H1 (cell line): ENCODE measurements at regions not wholly inside any gene's neighbourhood (a gene's known extent, or its start where the extent isn't known, plus 50 kb on each side); places are given as distances from the start of the nearest gene placed in this dataset.

ENCODE experiments used
- CTCF ChIA-PET: fragments of 300-600 bp; sonication (Branson Sonifier 250); formaldehyde crosslinking; loops from one replicate; lab custom pipeline; 2021; ENCODE audit not compliant: partially characterized antibody; lab: Charles Lee
- POLR2A ChIA-PET: fragments of 300-600 bp; sonication (Branson Sonifier 250); formaldehyde crosslinking; loops from one replicate; lab custom pipeline; 2021; ENCODE audit warnings: inconsistent platforms; ENCODE audit not compliant: partially characterized antibody; lab: Charles Lee
- DNase-seq, 2 experiments: peaks; one replicate each; pipeline versions ENCODE4 v3.0.0 to v3.0.0-alpha.2; 2010 to 2022; ENCODE audit warnings: low spot score in 2 of 2, low read depth in 1 of 2, mixed read lengths in 1 of 2
- FAIRE-seq: peaks from 2 replicates; lab custom pipeline; 2011; peaks lifted over from hg19 to GRCh38; lab: Jason Lieb, UNC
- H2AFZ ChIP-seq: 2 replicates; pipeline ENCODE4 v1.8.1; 2012; ENCODE audit warnings: low read length, inconsistent platforms
- H2AK5ac ChIP-seq: 2 replicates; pipeline ENCODE4 v1.6.1; 2013; ENCODE audit warnings: low read depth, low read length
- H2BK120ac ChIP-seq: replicated peaks from 2 replicates; pipeline ENCODE3; 2013; ENCODE audit warnings: low read depth, low read length, inconsistent platforms
- H2BK12ac ChIP-seq: 2 replicates; pipeline ENCODE4 v1.6.1; 2013; ENCODE audit warnings: low read depth, low read length
- H2BK15ac ChIP-seq: 2 replicates; pipeline ENCODE4 v1.6.1; 2013; ENCODE audit warnings: low read length
- H2BK20ac ChIP-seq: 2 replicates; pipeline ENCODE4 v1.6.1; 2013; ENCODE audit warnings: low read length
- H2BK5ac ChIP-seq: 2 replicates; pipeline ENCODE4 v1.6.1; 2013; ENCODE audit warnings: low read depth, low read length
- H3K14ac ChIP-seq: 2 replicates; pipeline ENCODE4 v1.6.1; 2013; ENCODE audit warnings: inconsistent platforms; ENCODE audit not compliant: insufficient read length
- H3K18ac ChIP-seq: 2 replicates; pipeline ENCODE4 v1.6.1; 2013; ENCODE audit warnings: low read length; ENCODE audit errors: extremely low read depth
- H3K23ac ChIP-seq: 2 replicates; pipeline ENCODE4 v1.6.1; 2013; ENCODE audit warnings: inconsistent platforms; ENCODE audit not compliant: insufficient read length
- H3K23me2 ChIP-seq: 2 replicates; pipeline ENCODE4 v1.6.1; 2013; ENCODE audit warnings: low read depth, low read length
- H3K27ac ChIP-seq: 2 replicates; pipeline ENCODE4 v1.6.1; 2011; ENCODE audit warnings: low read depth, low read length, inconsistent platforms
- H3K27me3 ChIP-seq, 4 experiments: replicated peaks in 1 of 4; 1 replicate in 1 of 4; 2 replicates in 3 of 4; pipeline versions ENCODE4 v1.6.1 to v1.8.1; 2011 to 2013; ENCODE audit warnings: low read length in 3 of 4, mild to moderate bottlenecking in 3 of 4, inconsistent platforms in 2 of 4, mixed read lengths in 2 of 4, moderate library complexity in 1 of 4; ENCODE audit not compliant: control insufficient read depth in 3 of 4, insufficient read depth in 3 of 4; ENCODE audit errors: extremely low read depth in 1 of 4
- H3K36me3 ChIP-seq, 4 experiments: 2 replicates each; pipeline versions ENCODE4 v1.6.1 to v1.8.1; 2011 to 2013; ENCODE audit warnings: mild to moderate bottlenecking in 4 of 4, low read length in 3 of 4, moderate library complexity in 2 of 4, control low read depth in 1 of 4, inconsistent platforms in 1 of 4; ENCODE audit not compliant: insufficient read depth in 4 of 4, control insufficient read depth in 2 of 4
- H3K4ac ChIP-seq: replicated peaks from 2 replicates; pipeline ENCODE3; 2013; ENCODE audit warnings: low read length, low read depth, mixed read lengths, inconsistent platforms; ENCODE audit not compliant: insufficient read length
- H3K4me1 ChIP-seq, 4 experiments: replicated peaks in 1 of 4; 1 replicate in 1 of 4; 2 replicates in 3 of 4; pipeline versions ENCODE4 v1.6.1 to v1.8.1; 2011 to 2013; ENCODE audit warnings: low read length in 3 of 4, inconsistent platforms in 2 of 4, mixed read lengths in 1 of 4; ENCODE audit not compliant: insufficient read depth in 4 of 4, control insufficient read depth in 3 of 4
- H3K4me2 ChIP-seq, 2 experiments: 2 replicates each; pipeline versions ENCODE4 v1.6.1 to v1.8.1; 2011 to 2013; ENCODE audit warnings: low read depth in 2 of 2, low read length in 2 of 2, control low read depth in 1 of 2, inconsistent platforms in 1 of 2, mild to moderate bottlenecking in 1 of 2; ENCODE audit not compliant: insufficient read depth in 1 of 2
- H3K4me3 ChIP-seq, 4 experiments: fragments of 200-600, 300-600 bp in 1 of 4; sonication (generic), shearing (Covaris generic), sonication (Bioruptor Twin) in 1 of 4; 2 replicates each; pipeline versions ENCODE4 v1.5.1 to v1.8.1; 2011 to 2016; ENCODE audit warnings: low read length in 4 of 4, low read depth in 3 of 4, control low read depth in 2 of 4, inconsistent platforms in 2 of 4, mild to moderate bottlenecking in 2 of 4, mixed read lengths in 1 of 4, moderate library complexity in 1 of 4; ENCODE audit not compliant: insufficient read depth in 2 of 4; ENCODE audit errors: extremely low read depth in 1 of 4
- H3K56ac ChIP-seq: replicated peaks from 2 replicates; pipeline ENCODE3; 2013; ENCODE audit warnings: low read depth, mild to moderate bottlenecking, mixed read lengths, low read length, inconsistent platforms; ENCODE audit not compliant: insufficient read length
- H3K79me1 ChIP-seq: 2 replicates; pipeline ENCODE4 v1.6.1; 2013; ENCODE audit warnings: low read depth, low read length, control low read depth
- H3K79me2 ChIP-seq, 2 experiments: 2 replicates each; pipeline versions ENCODE4 v1.6.1 to v1.8.1; 2012 to 2013; ENCODE audit warnings: low read length in 2 of 2, mild to moderate bottlenecking in 2 of 2, inconsistent platforms in 1 of 2; ENCODE audit not compliant: insufficient read depth in 2 of 2, control insufficient read depth in 1 of 2
- H3K9ac ChIP-seq, 4 experiments: replicated peaks in 1 of 4; 1 replicate in 1 of 4; 2 replicates in 3 of 4; pipeline versions ENCODE4 v1.6.1 to v1.8.1; 2011 to 2013; ENCODE audit warnings: low read depth in 3 of 4, low read length in 3 of 4, control low read depth in 2 of 4, mild to moderate bottlenecking in 2 of 4, moderate library complexity in 2 of 4, inconsistent platforms in 1 of 4; ENCODE audit errors: extremely low read depth in 1 of 4
- H3K9me3 ChIP-seq, 2 experiments: 2 replicates each; pipeline versions ENCODE4 v1.6.1 to v1.8.1; 2012 to 2013; ENCODE audit warnings: mild to moderate bottlenecking in 2 of 2, moderate library complexity in 2 of 2, control low read depth in 1 of 2, inconsistent platforms in 1 of 2, low read depth in 1 of 2, low read length in 1 of 2, mixed read lengths in 1 of 2; ENCODE audit not compliant: insufficient read depth in 2 of 2
- H4K20me1 ChIP-seq, 2 experiments: replicated peaks in 1 of 2; 2 replicates each; pipeline versions ENCODE3 to v1.8.1; 2011 to 2013; ENCODE audit warnings: inconsistent platforms in 2 of 2, low read length in 2 of 2, mild to moderate bottlenecking in 1 of 2; ENCODE audit not compliant: insufficient read depth in 2 of 2, control insufficient read depth in 1 of 2
- H4K5ac ChIP-seq: 2 replicates; pipeline ENCODE4 v1.6.1; 2013; ENCODE audit warnings: low read length, low read depth, mixed read lengths, inconsistent platforms; ENCODE audit not compliant: insufficient read length
- H4K8ac ChIP-seq: 2 replicates; pipeline ENCODE4 v1.8.0; 2013; ENCODE audit warnings: mild to moderate bottlenecking, moderate library complexity, low read length, inconsistent platforms; ENCODE audit not compliant: insufficient read depth; ENCODE audit errors: extremely low read depth
- H4K91ac ChIP-seq: replicated peaks from 2 replicates; pipeline ENCODE3; 2013; ENCODE audit warnings: low read length, mixed read lengths, inconsistent platforms; ENCODE audit not compliant: insufficient read length
- BRCA1 ChIP-seq: IDR thresholded peaks from 2 replicates; pipeline ENCODE4 v1.6.1; 2012; ENCODE audit warnings: low read depth, low read length, improper control_type of control experiment
- JUND ChIP-seq: IDR thresholded peaks from 2 replicates; pipeline ENCODE4 v1.6.1; 2011; ENCODE audit warnings: mild to moderate bottlenecking, improper control_type of control experiment, low read length
- KDM5A ChIP-seq: fragments of 200-600 bp; IDR thresholded peaks from 2 replicates; pipeline ENCODE4 v1.7.1; 2012; ENCODE audit warnings: mild to moderate bottlenecking, low read length, inconsistent platforms, mixed read lengths
- SIX5 ChIP-seq: IDR thresholded peaks from 2 replicates; pipeline ENCODE4 v1.6.1; 2011; ENCODE audit warnings: mild to moderate bottlenecking, low read depth, low read length
- TAF7 ChIP-seq: optimal IDR thresholded peaks from 2 replicates; pipeline ENCODE3; 2011; ENCODE audit warnings: low read depth, mild to moderate bottlenecking, inconsistent platforms, low read length, moderate library complexity, borderline replicate concordance
- WGBS, 2 experiments: shearing (Covaris generic) in 1 of 2; methylation state at CpG; one replicate each; pipeline versions ENCODE4 v1.1.6 to v1.1.7; 2013 to 2015; ENCODE audit warnings: low lambda C conversion rate in 2 of 2, mixed read lengths in 2 of 2, inconsistent platforms in 1 of 2, low coverage in 1 of 2, missing lambda C conversion rate in 1 of 2; ENCODE audit not compliant: insufficient replicate concordance in 2 of 2, insufficient coverage in 1 of 2, insufficient read length in 1 of 2; ENCODE audit errors: extremely low coverage in 1 of 2, missing lambda C conversion rate in 1 of 2; 5-methylcytosine and 5-hydroxymethylcytosine counted together

GRCh38 chr11:103650330-103650729 is 386.1 kb upstream of the DDI1 start:
- H2BK15ac ChIP-seq: no peak overlapping the region
- no peak overlapping the region for H3K4ac ChIP-seq
- 84% methylated on average over 1 of the region's 1 CpG; no CpG with 5 or more reads in 1 of the 2 experiments for WGBS, 2 experiments
- H3K56ac ChIP-seq: no peak overlapping the region
- H3K9ac ChIP-seq: no peak overlapping the region
- H2BK20ac ChIP-seq: no peak overlapping the region
- ChIA-PET POLR2A (no interaction called here), CTCF (interaction anchor here (1.0 kb wide), 1 partner anchor 12 kb away, joined by 3 read pairs; no protein-coding TSS in a partner anchor)
- no peak overlapping the region for H4K8ac ChIP-seq
- no peaks in the 10 kb centered on the region for H3K4me1 ChIP-seq
- H3K23me2 ChIP-seq: no peaks in the 10 kb centered on the region
- no peaks in the 10 kb centered on the region for H3K79me2 ChIP-seq
- no peak overlapping the region for H4K91ac ChIP-seq
- no peaks in the 10 kb centered on the region for H3K27me3 ChIP-seq
- H2BK12ac ChIP-seq: no peak overlapping the region
- TF ChIP-seq TAF7 (no peak), BRCA1 (no peak), JUND (no peak), KDM5A (no peak), SIX5 (no peak)
- H4K20me1 ChIP-seq: no peaks in the 10 kb centered on the region
- no peak overlapping the region for H2BK120ac ChIP-seq
- no peak overlapping the region for H2AK5ac ChIP-seq
- peaks cover 0 to 6% (median 0%) of the 10 kb centered on the region in 4 experiments; a peak in 1 of 8 replicates for H3K36me3 ChIP-seq
- no peak overlapping the region for H3K4me3 ChIP-seq
- no peaks in the 10 kb centered on the region for H3K79me1 ChIP-seq
- peaks cover 14 to 17% of the 10 kb centered on the region in 2 experiments; a peak in 2 of 4 replicates for H3K9me3 ChIP-seq
- no peak overlapping the region for H3K4me2 ChIP-seq
- H3K18ac ChIP-seq: no peak overlapping the region
- H3K14ac ChIP-seq: no peak overlapping the region
- H3K23ac ChIP-seq: no peak overlapping the region
- H4K5ac ChIP-seq: no peak overlapping the region
- H2AFZ ChIP-seq: no peak overlapping the region
- DNase-seq (no peak), FAIRE-seq (no peak)
- no peak overlapping the region for H2BK5ac ChIP-seq
- H3K27ac ChIP-seq: no peak overlapping the region
